ENCODE measurements at regions not wholly inside any gene's neighbourhood (a gene's known extent, or its start where the extent isn't known, plus 50 kb on each side); places are given as distances from the start of the nearest gene placed in this dataset.

- no peak for DNase-seq
- peaks cover 63% of the 10 kb centered on the region for H3K27me3 ChIP-seq (ENCODE audit: insufficient read depth, low read depth, severe bottlenecking)
- no peak overlapping the region for H3K27ac ChIP-seq
- H3K4me3 ChIP-seq (ENCODE audit: low read depth, low read length): no peak overlapping the region
- no peak for TF ChIP-seq CTCF (IDR thresholded peaks at IDR 0.05; ENCODE audit: low read depth, low read length)
- H3K9me3 ChIP-seq (ENCODE audit: severe bottlenecking): no peaks in the 10 kb centered on the region
- no peaks in the 10 kb centered on the region for H3K36me3 ChIP-seq
These were observed 233.4 kb upstream of the S100G start for GRCh38 chrX:16416588-16416987.

- Histone ChIP-seq H3K27ac (no peak overlapping the region), H3K36me3 (no peaks in the 10 kb centered on the region), H3K4me3 (ENCODE audit: low read depth, low read length) (no peak overlapping the region), H3K27me3 (ENCODE audit: insufficient read depth, low read depth, severe bottlenecking) (peaks cover 69% of the 10 kb centered on the region), H3K9me3 (ENCODE audit: severe bottlenecking) (no peaks in the 10 kb centered on the region)
- no peak for TF ChIP-seq CTCF (IDR thresholded peaks at IDR 0.05; ENCODE audit: low read depth, low read length)
- DNase-seq: no peak
These were observed 231.3 kb upstream of the S100G start for GRCh38 chrX:16418650-16419049.

- H3K36me3 ChIP-seq: no peaks in the 10 kb centered on the region
- no peak overlapping the region for H3K4me3 ChIP-seq (ENCODE audit: low read depth, low read length)
- no peak overlapping the region for H3K27ac ChIP-seq
- peaks cover 71% of the 10 kb centered on the region for H3K27me3 ChIP-seq (ENCODE audit: insufficient read depth, low read depth, severe bottlenecking)
- TF ChIP-seq CTCF (IDR thresholded peaks at IDR 0.05; ENCODE audit: low read depth, low read length): no peak
- DNase-seq: no peak
- H3K9me3 ChIP-seq (ENCODE audit: severe bottlenecking): no peaks in the 10 kb centered on the region
These were observed 222.3 kb upstream of the S100G start for GRCh38 chrX:16427668-16428067.

GRCh38 chrX:16429406-16429805 is 220.6 kb upstream of the S100G start:
- TF ChIP-seq CTCF (IDR thresholded peaks at IDR 0.05; ENCODE audit: low read depth, low read length): no peak
- Histone ChIP-seq H3K27ac (no peak overlapping the region), H3K27me3 (ENCODE audit: insufficient read depth, low read depth, severe bottlenecking) (peaks cover 64% of the 10 kb centered on the region), H3K9me3 (ENCODE audit: severe bottlenecking) (no peaks in the 10 kb centered on the region), H3K36me3 (no peaks in the 10 kb centered on the region), H3K4me3 (ENCODE audit: low read depth, low read length) (no peak overlapping the region)
- DNase-seq: no peak

- H3K27ac ChIP-seq: no peak overlapping the region
- no peaks in the 10 kb centered on the region for H3K9me3 ChIP-seq (ENCODE audit: severe bottlenecking)
- H3K36me3 ChIP-seq: no peaks in the 10 kb centered on the region
- no peak for DNase-seq
- no peak overlapping the region for H3K4me3 ChIP-seq (ENCODE audit: low read depth, low read length)
- no peak for TF ChIP-seq CTCF (IDR thresholded peaks at IDR 0.05; ENCODE audit: low read depth, low read length)
- H3K27me3 ChIP-seq (ENCODE audit: insufficient read depth, low read depth, severe bottlenecking): peaks cover 47% of the 10 kb centered on the region
These were observed 218.7 kb upstream of the S100G start for GRCh38 chrX:16431266-16431665.

GRCh38 chrX:16433021-16433420 is 216.9 kb upstream of the S100G start:
- Histone ChIP-seq H3K36me3 (no peaks in the 10 kb centered on the region), H3K27me3 (ENCODE audit: insufficient read depth, low read depth, severe bottlenecking) (peaks cover 42% of the 10 kb centered on the region), H3K9me3 (ENCODE audit: severe bottlenecking) (no peaks in the 10 kb centered on the region), H3K27ac (no peak overlapping the region), H3K4me3 (ENCODE audit: low read depth, low read length) (no peak overlapping the region)
- no peak for TF ChIP-seq CTCF (IDR thresholded peaks at IDR 0.05; ENCODE audit: low read depth, low read length)
- DNase-seq: no peak

Data from WERI-Rb-1 (cell line).